ENCODE measurements at regions not wholly inside any gene's neighbourhood (a gene's known extent, or its start where the extent isn't known, plus 50 kb on each side); places are given as distances from the start of the nearest gene placed in this dataset.

DNA sequence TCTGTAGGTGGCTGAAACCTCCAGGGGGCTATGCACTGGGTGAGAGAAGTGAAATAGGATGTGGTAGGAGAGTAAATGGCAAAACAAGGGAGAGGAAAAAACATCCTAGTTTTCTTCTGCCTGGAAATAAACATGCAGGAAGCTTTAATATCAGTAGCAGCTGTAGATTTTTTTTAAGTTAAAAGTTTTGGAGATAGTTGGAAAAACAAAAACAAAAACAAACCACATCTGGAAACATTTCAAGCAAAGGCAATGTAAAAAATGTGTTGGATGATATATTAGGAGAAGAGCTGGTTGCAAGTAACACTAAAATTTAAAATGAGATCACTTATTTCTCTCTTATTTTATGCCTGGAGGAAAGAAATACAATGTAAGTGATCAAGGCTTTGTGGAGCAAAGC is 388.0 kb downstream of the SPRY1 start:
- no peak for DNase-seq
- intact Hi-C loops (cut with DNase I): no loop called here

GRCh38 chr4:123785538-123785937 is 388.9 kb downstream of the SPRY1 start:
- intact Hi-C loops (cut with DNase I): no loop called here
- DNase-seq: peak in 1 of 10 donors; percentile 14

DNA sequence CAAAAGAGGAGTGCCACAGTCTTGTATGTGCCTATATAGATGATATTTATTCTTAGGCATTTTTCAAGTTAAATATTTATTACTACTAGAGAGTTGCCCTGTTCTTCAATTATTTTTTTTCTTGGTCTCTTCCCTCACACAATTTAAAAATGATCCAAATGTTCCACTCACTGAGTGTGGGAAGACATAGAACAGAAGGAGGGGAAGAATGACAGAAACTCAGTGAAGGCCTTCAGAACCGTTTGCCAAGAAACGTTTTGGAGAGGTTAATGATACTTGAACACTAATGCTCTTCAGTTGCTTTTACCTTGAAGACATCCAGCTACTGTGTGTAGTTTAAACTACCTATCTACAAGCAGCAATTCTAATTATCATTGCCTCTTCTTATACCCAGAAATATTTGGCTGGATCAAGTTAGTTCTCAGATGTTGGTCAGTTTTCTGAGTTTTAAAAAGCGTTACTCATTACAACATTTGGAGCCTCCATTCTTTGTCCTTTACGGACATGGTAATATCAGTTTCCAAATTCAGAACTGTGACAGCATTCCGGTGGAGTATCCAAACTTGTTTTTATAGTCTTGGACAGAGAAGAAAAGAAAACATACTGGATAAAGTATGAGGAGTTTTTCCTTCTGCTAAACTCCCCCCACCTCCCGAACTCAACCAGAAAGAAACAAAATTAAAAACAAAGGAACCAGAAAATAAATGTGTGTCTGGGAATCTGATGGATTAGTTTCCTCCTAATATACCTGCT is 389.7 kb downstream of the SPRY1 start:
- intact Hi-C loops (cut with DNase I): no loop called here
- no peak for DNase-seq

GRCh38 chr4:123786920-123787319 is 390.3 kb downstream of the SPRY1 start:
- intact Hi-C loops (cut with DNase I): no loop called here
- peak in 1 of 10 donors; percentile 31 for DNase-seq

GRCh38 chr4:123787512-123788080 is 391.0 kb downstream of the SPRY1 start:
- intact Hi-C loops (cut with DNase I): no loop called here
- DNase-seq: no peak

DNA sequence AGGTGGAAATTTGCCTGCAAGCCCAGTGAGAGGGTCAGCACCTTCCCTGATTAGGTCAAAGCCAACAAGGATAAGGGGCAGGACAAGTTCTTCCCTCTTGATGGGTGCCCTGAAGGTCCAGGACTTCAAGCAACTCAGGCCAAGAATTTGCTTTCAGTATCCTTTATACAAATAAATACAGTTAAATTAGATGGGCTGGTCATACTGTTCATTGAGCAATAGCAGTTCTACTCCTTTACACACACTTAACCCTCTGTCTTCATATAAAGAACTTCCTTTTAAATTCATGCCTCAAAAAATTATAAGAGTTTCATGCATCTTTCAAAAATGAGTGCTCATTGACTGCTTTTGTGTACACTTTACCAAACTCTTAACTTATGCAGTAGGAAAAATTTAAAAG is 392.0 kb downstream of the SPRY1 start:
- intact Hi-C loops (cut with DNase I): no loop called here
- DNase-seq: no peak

DNA sequence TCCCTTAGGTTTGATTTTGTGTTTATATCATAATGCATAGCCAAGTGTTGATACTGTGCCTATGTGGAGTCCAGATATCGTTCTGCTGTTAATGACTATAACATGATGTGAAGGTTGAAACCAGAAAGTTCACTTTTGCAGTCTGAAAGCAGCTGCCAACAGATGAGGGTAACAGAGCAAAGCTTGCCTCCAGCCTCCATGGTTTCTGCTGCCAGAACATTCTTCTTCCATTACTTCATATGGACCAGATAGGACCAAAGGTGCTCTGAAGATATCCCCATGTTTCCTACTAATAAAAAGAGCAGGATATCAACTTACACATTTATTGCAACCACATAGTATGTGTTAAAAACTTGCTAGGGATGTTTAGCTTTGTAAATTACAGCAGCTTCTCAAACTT is 394.1 kb downstream of the SPRY1 start:
- intact Hi-C loops (cut with DNase I): no loop called here
- DNase-seq: no peak

DNA sequence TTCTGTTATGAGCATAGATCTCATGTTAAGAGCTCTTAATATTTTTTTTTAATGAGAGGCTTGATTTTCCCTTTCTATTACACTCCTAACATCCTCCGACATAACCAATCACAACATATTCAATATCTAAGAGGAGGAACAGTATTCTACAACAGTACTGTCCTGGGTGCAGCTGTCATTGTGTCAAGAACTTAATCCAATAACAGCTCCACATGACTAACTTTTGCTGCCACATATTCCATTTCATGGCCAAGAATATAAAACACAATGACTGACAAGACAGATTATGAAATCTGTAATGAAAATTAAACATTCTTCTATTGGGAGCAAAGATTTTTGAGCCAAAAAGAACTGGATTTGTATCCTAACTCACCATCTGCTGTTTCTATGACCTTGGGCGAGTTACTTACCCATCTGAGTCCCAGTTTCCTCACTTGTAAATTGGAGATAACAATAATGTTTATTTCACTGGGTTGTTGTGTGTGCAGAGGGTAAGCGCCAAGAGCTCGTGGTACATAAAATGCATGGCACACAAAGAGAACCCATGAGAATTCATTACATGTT is 405.6 kb downstream of the SPRY1 start:
- intact Hi-C loops (cut with DNase I): no loop called here
- no peak for DNase-seq

DNA sequence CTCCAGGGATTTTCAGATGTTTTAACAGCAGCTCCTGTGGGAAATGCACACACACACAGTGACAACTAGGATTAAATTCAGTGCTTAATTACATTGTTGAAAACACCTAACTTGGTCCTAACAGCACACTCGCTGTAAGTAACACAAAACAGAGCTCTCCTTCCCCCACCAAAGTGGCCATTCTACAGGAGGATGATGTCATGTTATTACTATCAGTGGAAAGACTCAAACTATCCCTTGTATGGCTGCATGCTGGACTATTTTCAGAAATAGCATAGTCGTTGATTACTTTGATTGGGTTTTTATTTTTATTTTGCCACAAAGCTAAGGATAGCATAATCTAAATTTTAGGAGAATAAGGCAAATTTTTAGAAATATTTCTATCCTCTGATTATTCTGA is 406.3 kb downstream of the SPRY1 start:
- intact Hi-C loops (cut with DNase I): no loop called here
- DNase-seq: no peak

- DNase-seq: no peak
- intact Hi-C loops (cut with DNase I): no loop called here
These were observed 407.7 kb downstream of the SPRY1 start for GRCh38 chr4:123804196-123804721.

DNA sequence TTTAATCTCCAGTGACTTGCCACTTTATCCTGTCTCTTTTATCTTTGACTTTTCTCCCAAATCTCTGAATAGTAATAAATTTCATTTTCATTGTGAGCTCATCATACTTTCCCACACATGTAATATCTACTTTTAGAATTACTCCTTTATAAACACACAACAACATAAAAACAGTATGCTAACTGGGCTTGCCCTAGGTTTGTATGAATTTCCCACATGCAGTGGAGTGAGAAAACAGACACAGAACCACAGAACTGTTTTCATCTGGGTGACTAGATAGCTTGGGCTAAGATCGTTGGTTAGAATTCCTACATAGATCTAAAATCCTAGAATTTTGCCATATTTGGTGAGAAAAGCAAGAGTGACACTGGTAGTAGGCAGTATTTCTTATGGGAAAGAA is 409.5 kb downstream of the SPRY1 start:
- intact Hi-C loops (cut with DNase I): no loop called here
- DNase-seq: no peak

GRCh38 chr4:123807187-123807586 is 410.6 kb downstream of the SPRY1 start:
- DNase-seq: no peak
- intact Hi-C loops (cut with DNase I): no loop called here

- no peak for DNase-seq
- intact Hi-C loops (cut with DNase I): no loop called here
These were observed 411.3 kb downstream of the SPRY1 start for GRCh38 chr4:123807866-123808265.

DNA sequence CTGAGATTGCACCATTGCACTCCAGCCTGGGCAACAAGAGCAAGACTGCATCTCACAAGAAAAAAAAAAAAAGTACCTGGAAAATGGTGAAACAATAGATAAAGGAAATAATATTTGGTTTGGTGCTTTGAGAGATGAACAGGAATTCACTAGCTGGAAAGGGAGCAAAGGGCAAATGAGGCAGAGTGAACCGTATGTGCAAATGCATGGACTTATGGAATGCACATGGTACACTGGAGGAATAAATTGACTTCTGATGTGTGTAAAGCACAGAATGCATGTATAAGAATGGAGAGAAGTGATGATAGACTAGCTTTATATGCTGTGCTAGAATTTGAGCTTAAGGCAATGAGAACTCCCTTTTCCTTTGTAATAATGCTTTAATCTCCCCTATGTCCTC is 413.3 kb downstream of the SPRY1 start:
- intact Hi-C loops (cut with DNase I): no loop called here
- no peak for DNase-seq

DNA sequence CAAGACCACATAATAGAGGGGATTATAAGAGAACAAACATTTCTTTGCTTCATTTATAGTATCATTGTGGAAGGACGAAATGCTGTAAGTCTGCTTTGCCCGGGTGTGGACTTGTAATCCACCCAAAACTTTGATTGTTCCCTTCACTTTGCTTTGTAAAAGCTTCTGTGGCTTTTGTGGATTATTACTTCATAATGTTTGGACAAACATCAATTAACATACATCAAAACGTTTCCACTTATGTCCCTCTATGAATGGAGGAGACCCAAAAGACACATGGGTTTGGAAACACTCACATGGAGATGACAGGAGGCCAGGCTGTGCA is 415.4 kb downstream of the SPRY1 start:
- no peak for DNase-seq
- intact Hi-C loops (cut with DNase I): no loop called here

- intact Hi-C loops (cut with DNase I): no loop called here
- DNase-seq: no peak
These were observed 417.3 kb downstream of the SPRY1 start for GRCh38 chr4:123813901-123814300.

DNA sequence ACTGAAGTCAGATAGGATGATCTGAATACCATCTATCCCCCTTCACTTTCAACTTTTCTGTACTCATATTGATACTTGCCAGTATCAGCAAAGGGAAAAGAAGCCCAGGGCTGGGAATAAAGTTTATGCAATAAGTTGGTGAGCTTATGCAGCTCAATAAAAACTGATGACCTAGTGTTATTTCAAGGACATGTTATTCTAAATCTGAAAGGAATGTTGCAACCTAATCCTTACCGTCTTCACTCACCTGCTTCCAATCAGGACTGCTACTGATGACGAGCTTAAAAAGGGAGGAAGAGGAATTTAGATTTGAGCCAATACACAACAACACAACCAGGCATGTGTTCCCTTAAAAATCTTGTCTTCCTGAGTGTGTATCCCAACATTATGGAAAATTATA is 419.9 kb downstream of the SPRY1 start:
- intact Hi-C loops (cut with DNase I): no loop called here
- DNase-seq: no peak

DNA sequence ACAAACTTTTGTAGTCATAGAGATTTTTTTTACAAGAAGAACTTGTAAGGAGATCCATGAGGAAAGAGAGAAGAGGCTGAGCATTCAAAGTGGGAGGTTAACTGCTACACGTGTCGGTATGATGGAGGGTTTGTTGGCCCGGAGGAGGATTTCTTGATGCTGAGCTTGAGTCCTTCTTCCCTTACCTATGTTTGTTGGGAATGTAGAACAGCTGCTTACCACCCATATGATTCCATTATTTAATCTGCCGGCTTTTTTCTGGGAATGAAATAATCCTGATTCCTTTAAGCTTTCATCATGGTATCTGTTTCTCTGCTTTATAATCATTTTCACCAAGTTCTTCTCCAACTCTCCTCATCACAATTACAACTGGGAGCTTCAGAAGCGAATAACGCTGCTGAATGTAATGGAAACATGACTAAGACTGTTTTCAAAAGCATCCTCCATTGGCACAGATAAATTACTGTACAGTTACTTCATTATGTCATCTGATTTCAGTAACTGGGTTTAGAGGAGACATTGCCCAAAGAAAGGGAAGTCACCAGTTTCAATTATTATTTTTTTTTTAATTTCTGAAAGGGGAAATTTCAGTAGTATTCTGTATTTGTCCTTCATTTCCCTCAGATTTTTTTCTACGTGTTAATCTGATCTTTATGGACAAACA is 420.6 kb downstream of the SPRY1 start:
- intact Hi-C loops (cut with DNase I): no loop called here
- no peak for DNase-seq

DNA sequence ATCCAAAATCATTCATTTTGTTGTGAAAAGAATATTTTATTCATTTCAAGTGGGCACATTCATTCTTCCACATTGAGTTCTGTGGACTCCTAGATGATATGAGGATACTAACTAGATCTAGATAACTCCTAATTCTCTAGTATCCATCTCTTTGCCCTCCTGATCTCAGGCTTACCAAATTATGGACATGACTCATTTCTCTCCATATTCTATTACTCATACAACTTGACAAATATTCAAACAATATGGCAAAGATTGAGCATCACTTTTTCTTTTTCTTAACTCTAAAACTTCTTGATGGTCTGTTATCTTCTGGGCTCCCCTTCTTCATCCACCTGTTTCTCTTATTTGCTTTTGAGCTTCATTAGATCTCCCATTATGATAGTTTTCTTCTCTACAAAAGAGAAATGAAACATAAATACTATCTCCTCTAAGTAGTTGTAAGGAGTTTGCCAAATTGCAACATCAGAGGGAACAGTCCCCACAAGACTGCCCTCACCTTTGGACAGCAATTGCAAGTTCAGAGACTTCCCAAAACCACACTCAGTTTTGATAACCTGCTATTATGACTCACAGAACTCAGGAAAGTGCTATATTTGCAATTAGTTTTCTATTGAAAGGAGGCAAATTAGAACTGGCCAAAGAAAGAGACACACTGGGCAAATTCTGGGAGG is 422.9 kb downstream of the SPRY1 start:
- intact Hi-C loops (cut with DNase I): no loop called here
- no peak for DNase-seq

GRCh38 chr4:123821861-123822260 is 425.3 kb downstream of the SPRY1 start:
- no peak for DNase-seq
- intact Hi-C loops (cut with DNase I): no loop called here

DNA sequence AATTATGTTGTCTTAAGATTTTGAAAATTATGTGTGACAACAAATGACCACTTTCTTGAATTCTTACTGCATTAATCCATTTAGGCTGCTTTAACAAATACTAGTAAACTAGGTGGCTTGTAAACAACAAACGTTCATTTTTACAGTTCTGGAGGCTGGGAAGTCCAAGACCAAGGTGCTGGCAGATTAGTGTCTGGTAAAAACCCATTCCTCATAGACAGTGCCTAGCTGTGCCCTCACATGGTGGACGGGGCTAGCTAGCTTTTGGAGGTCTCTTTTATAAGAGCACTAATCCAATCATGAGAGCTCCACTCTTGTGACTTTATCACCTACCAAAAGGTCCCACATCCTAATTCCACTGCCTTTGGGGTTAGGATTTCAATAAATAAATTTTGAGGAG is 425.8 kb downstream of the SPRY1 start:
- intact Hi-C loops (cut with DNase I): no loop called here
- no peak for DNase-seq

Data from posterior cingulate gyrus (tissue), 11 donors.